ENCODE measurements at regions not wholly inside any gene's neighbourhood (a gene's known extent, or its start where the extent isn't known, plus 50 kb on each side); places are given as distances from the start of the nearest gene placed in this dataset.

- no peak overlapping the region for H3K4me3 ChIP-seq (ENCODE audit: low read depth, low read length)
- no peak for DNase-seq (ENCODE audit: low read depth)
Observed at GRCh38 chr17:79280866-79281572, 206.4 kb downstream of the ENGASE start.

GRCh38 chr17:79280010-79280409 is 205.4 kb downstream of the ENGASE start:
- no peak overlapping the region for H3K4me3 ChIP-seq (ENCODE audit: low read depth, low read length)
- no peak for TF ChIP-seq CTCF (conservative IDR thresholded peaks at IDR 0.05; ENCODE audit: low read depth, low read length)

More at GRCh38 chr17:79280866-79281572, 206.4 kb downstream of the ENGASE start:
- TF ChIP-seq CTCF (conservative IDR thresholded peaks at IDR 0.05; ENCODE audit: low read depth, low read length): no peak

GRCh38 chr17:79279320-79279719 is 204.7 kb downstream of the ENGASE start:
- H3K4me3 ChIP-seq (ENCODE audit: low read depth, low read length): no peak overlapping the region
- no peak for TF ChIP-seq CTCF (conservative IDR thresholded peaks at IDR 0.05; ENCODE audit: low read depth, low read length)
- DNase-seq (ENCODE audit: low read depth): no peak

More at GRCh38 chr17:79280010-79280409, 205.4 kb downstream of the ENGASE start:
- DNase-seq (ENCODE audit: low read depth): no peak

GRCh38 chr17:79276821-79277220 is 202.2 kb downstream of the ENGASE start:
- TF ChIP-seq CTCF (conservative IDR thresholded peaks at IDR 0.05; ENCODE audit: low read depth, low read length): no peak
- no peak for DNase-seq (ENCODE audit: low read depth)
- no peak overlapping the region for H3K4me3 ChIP-seq (ENCODE audit: low read depth, low read length)

- H3K4me3 ChIP-seq (ENCODE audit: low read depth, low read length): no peak overlapping the region
- no peak for TF ChIP-seq CTCF (conservative IDR thresholded peaks at IDR 0.05; ENCODE audit: low read depth, low read length)
- DNase-seq (ENCODE audit: low read depth): no peak
Observed at GRCh38 chr17:79273660-79274059, 199.0 kb downstream of the ENGASE start.

- no peak overlapping the region for H3K4me3 ChIP-seq (ENCODE audit: low read depth, low read length)
- TF ChIP-seq CTCF (conservative IDR thresholded peaks at IDR 0.05; ENCODE audit: low read depth, low read length): no peak
- no peak for DNase-seq (ENCODE audit: low read depth)
Observed at GRCh38 chr17:79272666-79273219, 198.1 kb downstream of the ENGASE start.

GRCh38 chr17:79272220-79272619 is 197.6 kb downstream of the ENGASE start:
- no peak for DNase-seq (ENCODE audit: low read depth)
- TF ChIP-seq CTCF (conservative IDR thresholded peaks at IDR 0.05; ENCODE audit: low read depth, low read length): no peak
- no peak overlapping the region for H3K4me3 ChIP-seq (ENCODE audit: low read depth, low read length)

Measured in epithelial cell of proximal tubule (primary cell).